A549 (cell line): ENCODE measurements at regions not wholly inside any gene's neighbourhood (a gene's known extent, or its start where the extent isn't known, plus 50 kb on each side); places are given as distances from the start of the nearest gene placed in this dataset.
A peak's percentile ranks its signal among the peaks of the same experiment; 100 is the strongest.

ENCODE experiments used
- ATAC-seq, 2 experiments: fragments of 200-7000 bp in 1 of 2; fragments of >200 bp in 1 of 2; cut with Nextera tagmentation in 1 of 2; cut with Tn5 transposase in 1 of 2; 3 replicates each; pipeline versions ENCODE4 v1.8.0 to v1.9.1; 2018 to 2020; ENCODE audit warnings: mild to moderate bottlenecking in 1 of 2, moderate library complexity in 1 of 2
- CTCF ChIA-PET: fragments of 300-600 bp; sonication (Branson Sonifier 250); formaldehyde crosslinking; extraction: SDS; loops from one replicate; lab custom pipeline; 2021; ENCODE audit warnings: antibody characterized with exemption, inconsistent platforms; lab: Yijun Ruan, JAX
- POLR2A ChIA-PET: fragments of 350-600 bp; formaldehyde crosslinking; extraction: SDS; loops from one replicate; lab custom pipeline; 2021; ENCODE audit warnings: antibody characterized with exemption, inconsistent platforms; lab: Yijun Ruan, JAX
- DNase-seq, 2 experiments: peaks; one replicate each; pipeline versions ENCODE4 v3.0.0 to v3.0.0-alpha.2; 2011 to 2016; ENCODE audit warnings: low read depth in 1 of 2, low spot score in 1 of 2
- FAIRE-seq: peaks from 2 replicates; lab custom pipeline; 2011; peaks lifted over from hg19 to GRCh38; lab: Jason Lieb, UNC
- H3K27ac ChIP-seq, 2 experiments: fragments of >200 bp; sonication (Bioruptor Twin); formaldehyde crosslinking; 3 replicates each; pipeline ENCODE4 v1.5.1; 2016 to 2017
- H3K4me1 ChIP-seq: fragments of >200 bp; sonication (Bioruptor Twin); formaldehyde crosslinking; 3 replicates; pipeline ENCODE4 v1.6.1; 2016
- H3K4me2 ChIP-seq: fragments of >200 bp; sonication (Bioruptor Twin); formaldehyde crosslinking; 3 replicates; pipeline ENCODE4 v1.6.1; 2016
- H3K4me3 ChIP-seq: fragments of >200 bp; sonication (Bioruptor Twin); formaldehyde crosslinking; 3 replicates; pipeline ENCODE4 v1.5.1; 2016
- H3K9me3 ChIP-seq: fragments of >200 bp; sonication (Bioruptor Twin); formaldehyde crosslinking; 3 replicates; pipeline ENCODE4 v1.6.1; 2016
- BCL3 ChIP-seq: fragments of >200 bp; sonication (Bioruptor Twin); formaldehyde crosslinking; IDR thresholded peaks from 3 replicates; pipeline ENCODE4 v1.6.1; 2016
- BHLHE40 ChIP-seq: IDR thresholded peaks from 2 replicates; pipeline ENCODE4 v1.6.1; 2012; ENCODE audit warnings: low read depth, low read length, inconsistent platforms
- CBX2 ChIP-seq: fragments of 200-600 bp; sonication (generic); IDR thresholded peaks from 2 replicates; pipeline ENCODE4 v1.6.1; 2016; ENCODE audit warnings: low read depth, mild to moderate bottlenecking, borderline replicate concordance
- CBX8 ChIP-seq: fragments of 200-600 bp; sonication (generic); IDR thresholded peaks from 2 replicates; pipeline ENCODE4 v1.6.1; 2016
- CTCF ChIP-seq: fragments of >200 bp; sonication (Bioruptor Twin); formaldehyde crosslinking; IDR thresholded peaks from 3 replicates; pipeline ENCODE4 v1.5.1; 2016
- E2F6 ChIP-seq: IDR thresholded peaks from 2 replicates; pipeline ENCODE4 v1.6.1; 2012; ENCODE audit warnings: low read depth, borderline replicate concordance
- ELK1 ChIP-seq: fragments of 150-350 bp; IDR thresholded peaks from 2 replicates; pipeline ENCODE4 v1.6.1; 2014; ENCODE audit warnings: low read depth, mild to moderate bottlenecking, low read length
- FOSB ChIP-seq: fragments of 250-450 bp; sonication (Bioruptor Pico); IDR thresholded peaks from 2 replicates; pipeline ENCODE4 v1.5.0; 2020; ENCODE audit warnings: mild to moderate bottlenecking, moderate library complexity
- HOXA7 ChIP-seq: fragments of 250-450 bp; sonication (Bioruptor Pico); IDR thresholded peaks from 2 replicates; pipeline ENCODE4 v1.5.0; 2020; ENCODE audit warnings: mild to moderate bottlenecking, moderate library complexity
- HOXB5 ChIP-seq: fragments of 250-450 bp; sonication (Bioruptor Pico); IDR thresholded peaks from 2 replicates; pipeline ENCODE4 v1.5.0; 2020; ENCODE audit warnings: mild to moderate bottlenecking, moderate library complexity
- JUNB ChIP-seq: fragments of >200 bp; sonication (Bioruptor Twin); formaldehyde crosslinking; IDR thresholded peaks from 2 replicates; pipeline ENCODE4 v1.6.1; 2016
- KDM1A ChIP-seq: fragments of 200-600 bp; sonication (generic); IDR thresholded peaks from 2 replicates; pipeline ENCODE4 v1.6.1; 2016; ENCODE audit warnings: low read depth, mild to moderate bottlenecking
- MAX ChIP-seq: IDR thresholded peaks from 2 replicates; pipeline ENCODE4 v1.6.1; 2012
- MYC ChIP-seq: IDR thresholded peaks from 2 replicates; pipeline ENCODE4 v1.6.1; 2012; ENCODE audit warnings: mild to moderate bottlenecking, inconsistent platforms, low read length, improper control_type of control experiment, borderline replicate concordance
- NFE2L2 ChIP-seq: fragments of 150-350 bp; conservative IDR thresholded peaks from 2 replicates; pipeline ENCODE4 v1.6.1; 2014; ENCODE audit warnings: low read length
- NPAS2 ChIP-seq: fragments of 250-450 bp; sonication (Bioruptor Pico); IDR thresholded peaks from 2 replicates; pipeline ENCODE4 v1.8.0; 2022; ENCODE audit warnings: mild to moderate bottlenecking, moderate library complexity, borderline replicate concordance
- NR3C1 ChIP-seq: fragments of >200 bp; sonication (Bioruptor Twin); formaldehyde crosslinking; IDR thresholded peaks from 3 replicates; pipeline ENCODE4 v1.6.1; 2017
- PBX3 ChIP-seq: IDR thresholded peaks from 2 replicates; pipeline ENCODE4 v1.6.1; 2012
- PHF8 ChIP-seq: fragments of 200-600 bp; sonication (generic); IDR thresholded peaks from 2 replicates; pipeline ENCODE4 v1.6.1; 2016; ENCODE audit warnings: low read depth, mild to moderate bottlenecking, antibody characterized with exemption, moderate library complexity, borderline replicate concordance
- RAD21 ChIP-seq, 2 experiments: fragments of >200 bp in 1 of 2; sonication (Bioruptor Twin) in 1 of 2; formaldehyde crosslinking in 1 of 2; IDR thresholded peaks in 1 of 2; conservative IDR thresholded peaks in 1 of 2; 2 replicates in 1 of 2; 3 replicates in 1 of 2; pipeline ENCODE4 v1.6.1; 2012 to 2018; ENCODE audit warnings: inconsistent platforms in 1 of 2
- RCOR1 ChIP-seq: fragments of 150-350 bp; IDR thresholded peaks from 2 replicates; pipeline ENCODE4 v1.6.1; 2014; ENCODE audit warnings: antibody characterized with exemption, low read length, low read depth
- RFX5 ChIP-seq: fragments of 450-650 bp; IDR thresholded peaks from 2 replicates; pipeline ENCODE4 v1.7.1; 2014; ENCODE audit warnings: antibody characterized with exemption, mild to moderate bottlenecking, moderate library complexity
- RNF2 ChIP-seq: fragments of 200-600 bp; sonication (generic); IDR thresholded peaks from 2 replicates; pipeline ENCODE4 v1.6.1; 2016; ENCODE audit warnings: low read depth, mild to moderate bottlenecking, antibody characterized with exemption, moderate library complexity, borderline replicate concordance
- SMC3 ChIP-seq: fragments of >200 bp; sonication (Bioruptor Twin); formaldehyde crosslinking; IDR thresholded peaks from 3 replicates; pipeline ENCODE4 v1.6.1; 2018; ENCODE audit warnings: inconsistent platforms
- TP53 ChIP-seq: fragments of 250-450 bp; sonication (Bioruptor Pico); IDR thresholded peaks from 2 replicates; pipeline ENCODE4 v1.5.0; 2021; ENCODE audit warnings: mild to moderate bottlenecking, moderate library complexity
- USF2 ChIP-seq: fragments of 450-650 bp; IDR thresholded peaks from 2 replicates; pipeline ENCODE4 v1.6.1; 2014; ENCODE audit warnings: antibody characterized with exemption
- ZNF302 ChIP-seq: fragments of 250-450 bp; sonication (Bioruptor Pico); IDR thresholded peaks from 2 replicates; pipeline ENCODE4 v1.9.0; 2021; ENCODE audit warnings: inconsistent platforms, mild to moderate bottlenecking, moderate library complexity
- ZSCAN20 ChIP-seq: fragments of 250-450 bp; sonication (Bioruptor Pico); IDR thresholded peaks from 2 replicates; pipeline ENCODE4 v1.8.0; 2022; ENCODE audit warnings: mild to moderate bottlenecking, moderate library complexity
- WGBS: methylation state at CpG from one replicate; pipeline ENCODE4 v1.1.6; 2017; ENCODE audit errors: missing lambda C conversion rate; 5-methylcytosine and 5-hydroxymethylcytosine counted together

- ChIA-PET CTCF (interaction anchor here (1.9 to 2.5 kb wide), 3 partner anchors 10 to 56 kb away, joined by 7 to 15 read pairs (median 8); no protein-coding TSS in a partner anchor), POLR2A (interaction anchor here (0.6 kb wide), 1 partner anchor 38 kb away, joined by 3 read pairs; no protein-coding TSS in a partner anchor)
- H3K27ac ChIP-seq: no peak overlapping the region; a peak in 1 of 6 replicates
- H3K4me1 ChIP-seq: no peaks in the 10 kb centered on the region
- WGBS: 90% methylated on average over 14 of the region's 14 CpGs
- H3K4me3 ChIP-seq: no peak overlapping the region
- H3K9me3 ChIP-seq: 0 out of 3 replicates have a peak, but pooled peaks cover 2% of the 10 kb centered on the region
- TF ChIP-seq RCOR1: no peak
- no peak for TF ChIP-seq CTCF
- TF ChIP-seq JUNB: no peak
- no peak for TF ChIP-seq PBX3
- TF ChIP-seq BHLHE40: no peak
- no peak for TF ChIP-seq ZSCAN20 (CRISPR knock-in tag)
- no peak for TF ChIP-seq NPAS2 (CRISPR knock-in tag)
- no peak for TF ChIP-seq CBX2
- no peak for TF ChIP-seq MAX
- no peak for TF ChIP-seq MYC
- TF ChIP-seq RAD21 (conservative IDR thresholded peaks at IDR 0.05 in 1 of 2, IDR thresholded peaks at IDR 0.05 in 1 of 2): no peak
- TF ChIP-seq ZNF302 (CRISPR knock-in tag): no peak
- TF ChIP-seq USF2: no peak
- TF ChIP-seq SMC3: no peak
- no peak for TF ChIP-seq FOSB (CRISPR knock-in tag)
- TF ChIP-seq NFE2L2: no peak
- ATAC-seq (peak; percentile 36 to 41; a peak in 3 of 6 replicates), DNase-seq (no peak), FAIRE-seq (no peak)
- H3K4me2 ChIP-seq: no peak overlapping the region
These were observed 83.9 kb upstream of the YWHAQ start for GRCh38 chr2:9714630-9715214.

- Histone ChIP-seq H3K9me3 (no peaks in the 10 kb centered on the region), H3K4me2 (no peak overlapping the region), H3K4me3 (no peak overlapping the region), H3K4me1 (no peaks in the 10 kb centered on the region), H3K27ac (no peak overlapping the region; a peak in 1 of 6 replicates)
- FAIRE-seq: no peak
- DNase-seq: no peak
- ChIA-PET POLR2A (no interaction called here), CTCF (interaction anchor here (1.9 to 2.5 kb wide), 3 partner anchors 10 to 56 kb away, joined by 7 to 15 read pairs (median 8); no protein-coding TSS in a partner anchor)
- WGBS: 86% methylated on average over 6 of the region's 6 CpGs
- no peak for ATAC-seq
- no peak for TF ChIP-seq RFX5
- TF ChIP-seq TP53 (CRISPR knock-in tag): no peak
- no peak for TF ChIP-seq NPAS2 (CRISPR knock-in tag)
- no peak for TF ChIP-seq ELK1
- no peak for TF ChIP-seq RNF2
- no peak for TF ChIP-seq KDM1A
- no peak for TF ChIP-seq PHF8
- TF ChIP-seq NR3C1: no peak
- no peak for TF ChIP-seq BCL3
- no peak for TF ChIP-seq E2F6
- TF ChIP-seq HOXA7 (CRISPR knock-in tag): no peak
- no peak for TF ChIP-seq CBX8
- TF ChIP-seq RCOR1: no peak
- TF ChIP-seq HOXB5 (CRISPR knock-in tag): no peak
These were observed 84.4 kb upstream of the YWHAQ start for GRCh38 chr2:9715238-9715637.
